Amniotic epithelial cell (primary cell): ENCODE measurements at regions not wholly inside any gene's neighbourhood (a gene's known extent, or its start where the extent isn't known, plus 50 kb on each side); places are given as distances from the start of the nearest gene placed in this dataset.
A peak's percentile ranks its signal among the peaks of the same experiment; 100 is the strongest.
"Not testable (repeated sequence)": the region's sequence is repeated elsewhere in the genome, so short reads cannot be mapped to it uniquely, and the experiment has no call there.

Experiments used
- DNase-seq: peaks from one replicate; pipeline ENCODE4 v3.0.0-alpha.2; 2010; ENCODE audit warnings: low read depth

- not testable (repeated sequence) for DNase-seq
These were observed 751.2 kb upstream of the MEF2C start for GRCh38 chr5:89634176-89634575.

- DNase-seq, result not testable (repeated sequence)
These were observed 747.1 kb upstream of the MEF2C start for GRCh38 chr5:89630064-89630463.

- DNase-seq, result no peak
These were observed 746.1 kb upstream of the MEF2C start for GRCh38 chr5:89628876-89629635.

- no peak for DNase-seq
These were observed 733.0 kb upstream of the MEF2C start for GRCh38 chr5:89615839-89616518.

GRCh38 chr5:89613222-89613956 is 730.4 kb upstream of the MEF2C start:
- DNase-seq, result no peak

- DNase-seq, result no peak
These were observed 724.1 kb upstream of the MEF2C start for GRCh38 chr5:89606939-89607534.

- no peak for DNase-seq
These were observed 721.4 kb upstream of the MEF2C start for GRCh38 chr5:89604342-89604741.

GRCh38 chr5:89601880-89602279 is 718.9 kb upstream of the MEF2C start:
- DNase-seq, result no peak

GRCh38 chr5:89597878-89598277 is 714.9 kb upstream of the MEF2C start:
- DNase-seq, result no peak

GRCh38 chr5:89596821-89597220 is 713.8 kb upstream of the MEF2C start:
- DNase-seq, result no peak

GRCh38 chr5:89595056-89595455 is 712.1 kb upstream of the MEF2C start:
- DNase-seq, result no peak

- peak; percentile 16 for DNase-seq
These were observed 701.5 kb upstream of the MEF2C start for GRCh38 chr5:89584339-89584956.

- DNase-seq, result no peak
These were observed 700.5 kb upstream of the MEF2C start for GRCh38 chr5:89583534-89583933.

GRCh38 chr5:89582768-89583339 is 699.9 kb upstream of the MEF2C start:
- DNase-seq, result peak; percentile 1

- no peak for DNase-seq
These were observed 698.0 kb upstream of the MEF2C start for GRCh38 chr5:89580976-89581375.

GRCh38 chr5:89575319-89575718 is 692.3 kb upstream of the MEF2C start:
- no peak for DNase-seq

GRCh38 chr5:89573345-89573744 is 690.4 kb upstream of the MEF2C start:
- DNase-seq, result no peak

GRCh38 chr5:89572696-89573095 is 689.7 kb upstream of the MEF2C start:
- DNase-seq, result peak; percentile 24

GRCh38 chr5:89570557-89570956 is 687.6 kb upstream of the MEF2C start:
- no peak for DNase-seq

- DNase-seq, result no peak
These were observed 683.4 kb upstream of the MEF2C start for GRCh38 chr5:89566340-89566739.

- no peak for DNase-seq
These were observed 677.7 kb upstream of the MEF2C start for GRCh38 chr5:89560696-89561095.
